Spleen (tissue), 7 donors: ENCODE measurements at regions not wholly inside any gene's neighbourhood (a gene's known extent, or its start where the extent isn't known, plus 50 kb on each side); places are given as distances from the start of the nearest gene placed in this dataset.
"Not testable (repeated sequence)": the region's sequence is repeated elsewhere in the genome, so short reads cannot be mapped to it uniquely, and the experiment has no call there.

Experiments used
- POLR2A ChIP-seq, 3 donors: fragments of 450-650 bp; IDR thresholded peaks; one replicate each; pipeline ENCODE4 v1.5.1; 2017; ENCODE audit warnings: antibody characterized with exemption in 3 of 3, mild to moderate bottlenecking in 1 of 3
- TF ChIP-seq, protein P1 (sequence below), 11 experiments: fragments of 200-600 bp in 7 of 11; fragments of 450-650 bp in 4 of 11; sonication (generic) in 4 of 11; IDR thresholded peaks in 8 of 11; conservative IDR thresholded peaks in 3 of 11; 1 replicate in 7 of 11; 2 replicates in 4 of 11; pipeline versions ENCODE4 v1.4.0 to v1.8.0; 2016 to 2021; ENCODE audit warnings: antibody characterized with exemption in 11 of 11, inconsistent platforms in 4 of 11, mild to moderate bottlenecking in 1 of 11
- donor health status: DM: no; HTN: no; CAD: no; lungs with moderate emphysema.
- donor health status: DM: no; HTN: no; CAD: no.
- donor health status: DM: no; HTN: no; CAD: no.

DNA sequence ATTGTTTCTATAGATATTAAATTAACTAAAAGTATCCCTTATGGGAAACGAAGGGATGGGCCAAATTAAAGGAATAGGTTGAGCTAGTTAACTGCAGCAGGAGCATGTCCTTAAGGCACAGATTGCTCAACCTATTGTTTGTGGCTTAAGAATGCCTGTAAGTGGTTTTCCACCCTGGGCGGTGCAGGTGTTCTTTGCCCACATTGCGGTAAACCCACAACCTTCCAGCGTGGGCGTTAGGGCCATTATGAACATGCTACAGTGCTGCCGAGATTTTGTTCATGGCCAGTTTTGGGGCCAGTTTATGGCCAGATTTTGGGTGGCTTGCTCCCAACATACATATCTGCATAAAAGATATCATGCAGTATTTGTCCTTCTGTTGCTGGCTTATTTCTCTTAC is 1196.8 kb downstream of the NCAM2 start:
- TF ChIP-seq POLR2A (IDR thresholded peaks at IDR 0.05), result not testable (repeated sequence)
- TF ChIP-seq, protein P1, sequence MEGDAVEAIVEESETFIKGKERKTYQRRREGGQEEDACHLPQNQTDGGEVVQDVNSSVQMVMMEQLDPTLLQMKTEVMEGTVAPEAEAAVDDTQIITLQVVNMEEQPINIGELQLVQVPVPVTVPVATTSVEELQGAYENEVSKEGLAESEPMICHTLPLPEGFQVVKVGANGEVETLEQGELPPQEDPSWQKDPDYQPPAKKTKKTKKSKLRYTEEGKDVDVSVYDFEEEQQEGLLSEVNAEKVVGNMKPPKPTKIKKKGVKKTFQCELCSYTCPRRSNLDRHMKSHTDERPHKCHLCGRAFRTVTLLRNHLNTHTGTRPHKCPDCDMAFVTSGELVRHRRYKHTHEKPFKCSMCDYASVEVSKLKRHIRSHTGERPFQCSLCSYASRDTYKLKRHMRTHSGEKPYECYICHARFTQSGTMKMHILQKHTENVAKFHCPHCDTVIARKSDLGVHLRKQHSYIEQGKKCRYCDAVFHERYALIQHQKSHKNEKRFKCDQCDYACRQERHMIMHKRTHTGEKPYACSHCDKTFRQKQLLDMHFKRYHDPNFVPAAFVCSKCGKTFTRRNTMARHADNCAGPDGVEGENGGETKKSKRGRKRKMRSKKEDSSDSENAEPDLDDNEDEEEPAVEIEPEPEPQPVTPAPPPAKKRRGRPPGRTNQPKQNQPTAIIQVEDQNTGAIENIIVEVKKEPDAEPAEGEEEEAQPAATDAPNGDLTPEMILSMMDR (IDR thresholded peaks at IDR 0.05 in 8 of 11, conservative IDR thresholded peaks at IDR 0.05 in 3 of 11), result not testable (repeated sequence)
